SK-N-SH (cell line): ENCODE measurements at regions not wholly inside any gene's neighbourhood (a gene's known extent, or its start where the extent isn't known, plus 50 kb on each side); places are given as distances from the start of the nearest gene placed in this dataset.

Experiments
- EP300 ChIP-seq, 2 experiments: IDR thresholded peaks; 2 replicates each; pipeline versions ENCODE4 v1.4.0 to v1.6.1; 2012; ENCODE audit warnings: borderline replicate concordance in 1 of 2, low read depth in 1 of 2, low read length in 1 of 2
- NFIC ChIP-seq: IDR thresholded peaks from 2 replicates; pipeline ENCODE4 v1.4.0; 2012; ENCODE audit warnings: borderline replicate concordance
- NRF1 ChIP-seq: IDR thresholded peaks from 2 replicates; pipeline ENCODE4 v1.6.1; 2012; ENCODE audit warnings: low read depth, mild to moderate bottlenecking, low read length
- POLR2AphosphoS5 ChIP-seq: IDR thresholded peaks from 2 replicates; pipeline ENCODE4 v1.6.1; 2012; ENCODE audit warnings: low read depth, low read length
- RAD21 ChIP-seq: IDR thresholded peaks from 2 replicates; pipeline ENCODE4 v1.6.1; 2012; ENCODE audit warnings: mild to moderate bottlenecking, low read length
- SMC3 ChIP-seq: IDR thresholded peaks from 2 replicates; pipeline ENCODE4 v1.6.1; 2012; ENCODE audit warnings: low read depth, low read length, improper control_type of control experiment
- TAF1 ChIP-seq: IDR thresholded peaks from 2 replicates; pipeline ENCODE4 v1.6.1; 2012; ENCODE audit warnings: low read depth, mild to moderate bottlenecking, low read length, moderate library complexity, borderline replicate concordance
- TCF12 ChIP-seq: IDR thresholded peaks from 2 replicates; pipeline ENCODE4 v1.4.0; 2012
- TF ChIP-seq, protein P1 (sequence below): fragments of 200-600 bp; sonication (generic); IDR thresholded peaks from 2 replicates; pipeline ENCODE4 v1.6.1; 2017; ENCODE audit warnings: antibody characterized with exemption, mild to moderate bottlenecking, moderate library complexity
- TF ChIP-seq, protein P2 (sequence below): IDR thresholded peaks from 2 replicates; pipeline ENCODE4 v1.4.0; 2012; ENCODE audit warnings: low read depth, borderline replicate concordance
- TF ChIP-seq, protein P3 (sequence below): fragments of 150-350 bp; IDR thresholded peaks from 2 replicates; pipeline ENCODE4 v1.6.1; 2017; ENCODE audit warnings: antibody characterized with exemption, low read length, low read depth, borderline replicate concordance

DNA sequence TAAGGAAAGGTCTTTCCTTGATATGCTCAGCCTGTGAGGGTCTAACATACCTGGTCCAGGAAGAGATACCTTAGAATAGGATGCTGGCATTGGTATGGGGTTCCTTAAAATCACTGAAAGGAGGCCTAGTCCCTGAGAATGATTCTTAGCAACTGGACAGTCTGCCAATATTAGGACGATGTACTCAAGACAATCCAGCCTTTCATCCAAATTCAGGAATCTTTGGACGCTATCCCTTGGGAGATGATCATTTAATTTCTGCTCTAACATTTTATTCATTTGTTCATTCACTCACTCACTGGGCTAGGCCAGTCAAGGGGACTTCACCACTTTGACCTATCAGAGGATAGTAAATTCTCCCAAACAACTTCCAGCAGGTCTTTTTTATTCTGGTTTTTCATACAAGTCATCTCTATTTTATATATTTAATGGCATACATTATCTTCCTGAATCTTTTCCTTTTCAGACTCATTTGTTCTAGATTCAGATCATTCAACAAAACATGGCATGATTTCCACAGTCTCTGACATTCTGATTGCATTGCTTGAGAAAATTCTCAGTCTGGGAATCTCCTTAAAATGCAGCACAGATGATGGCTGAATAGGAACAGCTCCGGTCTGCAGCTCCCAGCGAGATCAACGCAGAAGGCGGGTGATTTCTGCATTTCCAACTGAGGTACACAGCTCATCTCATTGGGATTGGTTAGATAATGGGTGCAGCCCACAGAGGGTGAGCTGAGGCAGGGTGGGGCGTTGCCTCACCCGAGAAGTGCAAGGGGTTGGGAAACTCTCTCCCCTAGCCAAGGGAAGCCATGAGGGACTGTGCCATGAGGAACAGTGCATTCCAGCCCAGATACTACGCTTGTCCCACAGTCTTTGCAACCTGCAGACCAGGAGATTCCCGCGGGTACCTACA lies 118.0 kb upstream of the PRICKLE1 start:
- TF ChIP-seq POLR2AphosphoS5 (no peak), RAD21 (no peak), TAF1 (no peak), SMC3 (no peak), EP300 (IDR thresholded peaks at IDR 0.05; ENCODE audit: borderline replicate concordance in 1 of 2, low read depth in 1 of 2, low read length in 1 of 2) (no peak), TCF12 (no peak), NFIC (no peak), NRF1 (no peak)
- TF ChIP-seq, protein P1, sequence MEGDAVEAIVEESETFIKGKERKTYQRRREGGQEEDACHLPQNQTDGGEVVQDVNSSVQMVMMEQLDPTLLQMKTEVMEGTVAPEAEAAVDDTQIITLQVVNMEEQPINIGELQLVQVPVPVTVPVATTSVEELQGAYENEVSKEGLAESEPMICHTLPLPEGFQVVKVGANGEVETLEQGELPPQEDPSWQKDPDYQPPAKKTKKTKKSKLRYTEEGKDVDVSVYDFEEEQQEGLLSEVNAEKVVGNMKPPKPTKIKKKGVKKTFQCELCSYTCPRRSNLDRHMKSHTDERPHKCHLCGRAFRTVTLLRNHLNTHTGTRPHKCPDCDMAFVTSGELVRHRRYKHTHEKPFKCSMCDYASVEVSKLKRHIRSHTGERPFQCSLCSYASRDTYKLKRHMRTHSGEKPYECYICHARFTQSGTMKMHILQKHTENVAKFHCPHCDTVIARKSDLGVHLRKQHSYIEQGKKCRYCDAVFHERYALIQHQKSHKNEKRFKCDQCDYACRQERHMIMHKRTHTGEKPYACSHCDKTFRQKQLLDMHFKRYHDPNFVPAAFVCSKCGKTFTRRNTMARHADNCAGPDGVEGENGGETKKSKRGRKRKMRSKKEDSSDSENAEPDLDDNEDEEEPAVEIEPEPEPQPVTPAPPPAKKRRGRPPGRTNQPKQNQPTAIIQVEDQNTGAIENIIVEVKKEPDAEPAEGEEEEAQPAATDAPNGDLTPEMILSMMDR = no peak
- TF ChIP-seq, protein P2, sequence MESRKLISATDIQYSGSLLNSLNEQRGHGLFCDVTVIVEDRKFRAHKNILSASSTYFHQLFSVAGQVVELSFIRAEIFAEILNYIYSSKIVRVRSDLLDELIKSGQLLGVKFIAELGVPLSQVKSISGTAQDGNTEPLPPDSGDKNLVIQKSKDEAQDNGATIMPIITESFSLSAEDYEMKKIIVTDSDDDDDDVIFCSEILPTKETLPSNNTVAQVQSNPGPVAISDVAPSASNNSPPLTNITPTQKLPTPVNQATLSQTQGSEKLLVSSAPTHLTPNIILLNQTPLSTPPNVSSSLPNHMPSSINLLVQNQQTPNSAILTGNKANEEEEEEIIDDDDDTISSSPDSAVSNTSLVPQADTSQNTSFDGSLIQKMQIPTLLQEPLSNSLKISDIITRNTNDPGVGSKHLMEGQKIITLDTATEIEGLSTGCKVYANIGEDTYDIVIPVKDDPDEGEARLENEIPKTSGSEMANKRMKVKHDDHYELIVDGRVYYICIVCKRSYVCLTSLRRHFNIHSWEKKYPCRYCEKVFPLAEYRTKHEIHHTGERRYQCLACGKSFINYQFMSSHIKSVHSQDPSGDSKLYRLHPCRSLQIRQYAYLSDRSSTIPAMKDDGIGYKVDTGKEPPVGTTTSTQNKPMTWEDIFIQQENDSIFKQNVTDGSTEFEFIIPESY = no peak
- TF ChIP-seq, protein P3, sequence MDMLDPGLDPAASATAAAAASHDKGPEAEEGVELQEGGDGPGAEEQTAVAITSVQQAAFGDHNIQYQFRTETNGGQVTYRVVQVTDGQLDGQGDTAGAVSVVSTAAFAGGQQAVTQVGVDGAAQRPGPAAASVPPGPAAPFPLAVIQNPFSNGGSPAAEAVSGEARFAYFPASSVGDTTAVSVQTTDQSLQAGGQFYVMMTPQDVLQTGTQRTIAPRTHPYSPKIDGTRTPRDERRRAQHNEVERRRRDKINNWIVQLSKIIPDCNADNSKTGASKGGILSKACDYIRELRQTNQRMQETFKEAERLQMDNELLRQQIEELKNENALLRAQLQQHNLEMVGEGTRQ = no peak
